ENCODE measurements at regions not wholly inside any gene's neighbourhood (a gene's known extent, or its start where the extent isn't known, plus 50 kb on each side); places are given as distances from the start of the nearest gene placed in this dataset.
"Not testable (repeated sequence)": the region's sequence is repeated elsewhere in the genome, so short reads cannot be mapped to it uniquely, and the experiment has no call there.

DNA sequence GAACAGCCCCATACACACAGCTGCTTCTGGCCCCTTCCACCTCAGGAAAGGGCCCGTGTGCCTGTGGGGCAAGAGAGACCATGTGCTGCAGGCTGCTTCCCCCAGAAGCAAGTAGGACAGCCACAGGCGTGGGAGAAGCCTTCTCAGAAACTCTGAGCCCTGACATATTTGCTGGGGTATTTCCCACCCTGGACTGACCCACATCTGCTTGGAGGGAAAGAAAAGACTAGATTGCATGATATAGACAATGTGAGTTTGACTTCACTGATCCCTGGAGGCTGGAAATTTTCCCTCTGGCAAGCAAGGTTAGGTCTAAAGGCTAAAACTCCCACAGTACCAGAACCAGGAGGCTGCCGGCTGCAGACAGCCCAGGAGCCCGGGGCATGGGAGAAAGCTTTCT is 213.3 kb upstream of the SSTR4 start:
- DNase-seq: no peak

DNA sequence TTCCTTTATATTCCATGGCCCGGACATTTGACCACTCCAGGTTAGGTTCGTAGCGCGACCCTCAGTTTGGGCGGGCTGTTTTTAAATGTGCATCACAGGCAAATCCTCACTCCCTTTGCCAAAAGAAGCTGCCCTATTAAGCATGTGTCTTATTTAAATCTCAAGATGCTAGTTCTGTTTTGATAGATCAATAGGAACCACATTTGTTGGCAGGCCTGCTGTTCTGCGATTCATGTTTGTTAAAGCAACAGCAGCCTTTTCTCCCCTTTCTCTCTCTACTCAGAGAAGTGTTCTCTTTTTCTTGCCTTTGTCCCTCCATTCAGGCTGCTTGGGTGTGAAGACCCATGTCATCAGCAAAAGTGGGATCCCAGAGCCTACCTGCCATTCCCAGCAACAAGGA is 212.0 kb upstream of the SSTR4 start:
- no peak for DNase-seq

DNA sequence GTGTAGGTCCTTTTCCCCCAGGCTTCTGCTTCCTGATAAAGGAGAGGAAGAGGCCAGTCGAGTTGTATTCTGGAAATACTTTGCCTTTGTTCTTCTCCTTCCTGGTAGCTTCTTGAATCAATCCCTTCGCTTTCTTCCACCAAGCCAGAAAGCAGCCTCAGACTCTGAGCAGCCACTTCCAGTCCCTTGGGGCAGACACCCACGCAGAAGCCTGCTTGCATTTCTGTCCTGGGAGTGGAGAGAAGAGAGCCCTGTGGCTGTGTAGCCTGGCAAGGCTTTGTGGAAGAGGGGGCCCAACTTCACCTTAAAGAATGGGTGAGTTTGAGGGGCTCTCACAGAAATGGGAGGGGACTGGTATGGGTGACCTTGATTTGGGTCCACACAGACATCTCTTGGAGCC is 211.0 kb upstream of the SSTR4 start:
- DNase-seq: no peak

DNA sequence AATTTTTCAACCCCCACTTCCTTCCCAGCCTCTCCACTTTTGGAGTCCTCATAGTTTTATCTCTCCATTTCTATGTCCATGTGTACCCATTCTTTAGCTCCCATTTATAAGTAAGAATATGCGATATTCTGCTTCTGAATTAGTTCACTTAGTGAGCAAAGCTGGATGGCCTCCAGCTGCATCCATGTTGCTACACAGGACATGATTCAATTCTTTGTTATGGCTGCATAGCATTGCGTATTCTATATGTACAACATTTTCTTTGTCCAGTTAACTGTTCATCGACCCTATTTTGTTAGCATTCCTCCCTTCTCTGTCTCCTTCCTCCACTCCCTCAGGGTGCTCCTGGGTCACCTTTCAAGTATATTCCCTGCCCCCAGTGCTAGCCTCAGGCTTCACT is 210.0 kb upstream of the SSTR4 start:
- DNase-seq: no peak

DNA sequence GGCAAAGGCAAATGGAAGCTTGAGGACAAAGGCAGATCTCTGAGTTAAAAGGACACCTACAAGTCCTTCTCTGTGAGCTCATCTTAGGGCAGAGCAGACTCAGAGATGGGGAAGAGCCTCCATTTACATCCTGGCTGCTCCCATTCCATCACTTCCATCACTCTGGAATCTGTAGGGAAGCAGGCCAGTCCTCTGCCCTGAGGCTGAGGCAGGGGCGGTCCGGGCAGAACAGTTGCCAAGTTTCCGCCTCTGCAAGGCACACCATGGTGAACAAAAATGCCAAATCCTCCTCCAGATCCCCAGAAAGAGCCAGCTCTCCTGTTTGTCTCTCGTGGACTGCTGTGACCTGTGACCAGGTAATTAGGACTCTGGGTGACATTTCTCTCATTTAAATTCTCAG is 209.6 kb upstream of the SSTR4 start:
- no peak for DNase-seq

DNA sequence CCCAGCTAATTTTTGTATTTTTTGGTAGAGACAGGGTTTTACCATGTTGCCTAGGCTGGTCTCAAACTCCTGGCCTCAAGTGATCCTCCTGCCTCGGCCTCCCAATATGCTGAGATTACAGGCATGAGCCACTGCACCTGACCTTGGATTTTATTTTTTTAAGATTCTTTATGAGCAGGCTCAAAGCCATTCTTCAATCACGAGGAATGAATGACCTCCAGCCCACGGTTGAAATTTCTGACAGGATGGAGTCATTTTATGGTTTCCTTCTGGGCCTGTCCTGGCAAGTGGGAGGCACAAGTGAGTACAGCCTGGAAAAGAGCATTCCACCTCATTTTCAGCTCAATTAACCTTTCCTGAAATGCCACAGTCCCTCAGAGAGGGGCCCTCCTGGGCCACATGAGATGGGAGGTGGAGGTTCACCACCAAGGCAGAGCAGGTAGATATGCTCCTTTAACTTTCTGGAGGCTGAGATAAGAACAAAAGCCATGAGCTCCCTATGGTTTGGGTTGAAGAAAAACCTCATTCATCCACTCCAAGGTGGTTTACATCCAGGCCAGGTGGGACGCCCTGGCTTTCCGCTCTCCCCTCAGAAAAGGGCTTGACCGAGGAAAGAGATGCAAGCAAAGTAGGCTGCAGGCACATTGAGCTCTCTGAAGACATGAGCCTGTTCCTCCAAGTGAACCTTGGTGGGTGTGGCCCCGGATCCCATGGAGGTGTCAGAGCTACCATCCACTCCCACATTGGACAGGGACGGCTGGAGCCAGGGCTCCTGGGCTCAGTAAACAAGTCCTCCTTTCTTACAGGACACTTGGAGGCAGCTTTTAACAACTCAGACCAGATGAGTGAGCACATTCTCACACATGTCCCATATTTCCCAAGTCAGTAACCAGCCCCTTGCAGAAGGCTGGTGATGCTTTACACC is 208.5 kb upstream of the SSTR4 start:
- DNase-seq: no peak

DNA sequence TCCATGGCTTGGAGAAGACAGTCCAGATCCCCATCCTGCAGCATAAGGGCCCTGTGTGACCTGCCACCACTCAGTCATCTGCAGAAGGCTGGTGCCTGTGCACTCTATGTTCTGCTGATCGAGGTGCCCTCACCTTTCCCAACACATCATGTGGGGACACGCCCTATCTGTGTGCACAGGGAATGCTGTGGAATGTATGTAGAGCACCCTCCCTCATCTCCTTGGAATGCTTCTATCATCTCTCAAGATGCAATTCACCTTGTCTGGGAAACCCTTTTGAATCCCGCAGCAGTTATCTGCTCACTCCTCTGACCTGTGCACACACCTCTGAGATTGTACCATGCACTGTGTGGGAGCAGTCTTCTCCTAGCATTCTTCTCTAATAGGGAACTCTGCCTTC is 207.2 kb upstream of the SSTR4 start:
- DNase-seq: no peak

DNA sequence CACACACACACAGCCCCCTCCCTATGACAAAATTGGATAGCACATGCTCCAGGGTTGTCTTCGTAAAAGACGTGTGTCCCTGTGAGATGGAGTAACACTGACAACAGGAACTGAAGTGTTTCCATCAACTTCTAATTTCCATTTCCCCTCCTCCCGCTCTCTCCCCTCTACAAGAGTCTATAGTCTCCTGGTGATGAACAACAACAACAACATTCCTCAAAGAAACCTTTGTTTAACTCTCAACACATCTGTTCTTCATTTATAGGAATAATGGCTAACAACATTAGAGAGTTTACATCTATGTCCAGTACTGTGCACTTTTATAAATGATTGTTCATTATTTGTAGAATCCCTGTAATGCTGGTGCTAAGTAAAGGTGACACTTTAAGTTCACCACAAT is 205.8 kb upstream of the SSTR4 start:
- no peak for DNase-seq

DNA sequence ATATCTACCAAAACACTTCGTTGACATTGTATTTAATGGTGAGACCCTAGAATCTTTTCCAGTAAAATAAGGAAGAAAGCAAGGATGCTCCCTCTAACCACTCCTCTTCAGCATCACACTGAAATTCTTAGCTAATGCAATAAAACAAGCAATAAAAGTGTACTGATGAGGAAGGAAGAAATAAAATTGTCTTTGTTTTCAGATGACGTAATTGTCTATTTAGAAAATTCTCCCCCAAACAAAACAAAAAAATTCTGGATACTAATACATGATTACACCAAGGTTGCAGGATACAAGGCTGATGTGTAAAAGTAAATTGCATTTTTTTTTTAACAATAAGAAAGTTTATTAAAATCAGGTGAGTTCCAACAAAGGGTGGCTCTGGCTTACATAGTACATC is 205.0 kb upstream of the SSTR4 start:
- no peak for DNase-seq

DNA sequence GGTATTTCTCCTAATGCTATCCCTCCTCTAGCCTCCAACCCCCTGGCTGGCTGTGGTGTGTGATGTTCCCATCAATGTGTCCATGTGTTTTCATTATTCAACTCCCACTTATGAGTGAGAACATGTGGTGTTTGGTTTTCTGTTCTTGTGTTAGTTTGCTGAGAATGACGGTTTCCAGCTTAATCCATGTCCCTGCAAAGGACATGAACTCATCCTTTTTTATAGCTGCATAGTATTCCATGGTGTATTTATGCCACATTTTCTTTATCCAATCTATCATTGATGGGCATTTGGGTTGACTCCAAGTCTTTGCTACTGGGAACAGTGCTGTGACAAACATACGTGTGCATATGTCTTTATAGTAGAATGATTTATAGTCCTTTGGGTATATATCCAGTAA is 204.4 kb upstream of the SSTR4 start:
- not testable (repeated sequence) for DNase-seq

DNA sequence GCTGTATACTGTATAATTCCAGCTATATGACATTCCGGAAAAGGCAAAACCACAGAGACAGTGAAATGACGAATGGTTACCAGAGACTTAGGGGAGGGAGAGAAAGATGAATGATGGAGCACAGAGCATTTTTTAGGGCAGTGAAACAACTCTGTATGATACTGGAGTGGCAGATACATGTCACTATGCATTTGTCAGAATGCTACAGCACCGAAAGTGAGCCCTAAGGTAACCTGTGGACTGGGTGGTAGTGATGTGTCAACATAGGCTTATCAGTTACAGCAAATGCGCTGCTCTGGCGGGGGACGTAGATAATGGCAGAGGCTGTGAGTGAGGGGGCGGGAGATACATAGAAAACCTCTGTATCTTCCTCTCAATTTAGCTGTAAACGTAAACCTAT is 201.3 kb upstream of the SSTR4 start:
- no peak for DNase-seq

DNA sequence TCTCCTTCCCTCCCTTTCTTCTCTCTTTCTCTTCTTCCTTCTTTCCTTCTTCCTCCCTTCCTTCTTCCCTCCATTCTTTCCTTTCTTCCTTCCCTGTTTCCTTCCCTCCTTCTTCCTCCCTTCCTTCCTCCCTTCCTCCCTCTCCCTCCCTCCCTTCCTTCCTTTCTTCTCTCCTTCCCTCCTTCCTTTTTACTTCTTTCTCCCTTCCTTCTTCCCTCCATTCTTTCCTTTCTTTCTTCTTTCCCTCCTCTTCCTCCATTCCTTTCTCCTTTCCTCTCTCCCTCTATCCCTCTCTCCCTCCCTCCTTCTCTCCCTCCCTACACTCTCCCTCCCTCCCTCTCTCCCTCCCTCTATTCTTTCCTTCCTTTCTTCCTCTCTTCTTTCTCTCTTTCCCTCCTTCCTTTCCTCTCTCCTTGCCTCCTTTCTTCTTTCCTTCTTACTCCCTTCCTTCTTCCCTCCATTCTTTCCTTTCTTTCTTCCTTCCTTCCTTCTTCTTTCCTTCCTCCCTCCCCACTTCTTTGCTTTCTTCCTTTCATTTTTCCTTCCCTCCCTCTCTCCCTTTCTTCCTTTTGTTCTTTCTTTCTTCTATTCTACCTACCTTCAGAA is 200.4 kb upstream of the SSTR4 start:
- no peak for DNase-seq

DNA sequence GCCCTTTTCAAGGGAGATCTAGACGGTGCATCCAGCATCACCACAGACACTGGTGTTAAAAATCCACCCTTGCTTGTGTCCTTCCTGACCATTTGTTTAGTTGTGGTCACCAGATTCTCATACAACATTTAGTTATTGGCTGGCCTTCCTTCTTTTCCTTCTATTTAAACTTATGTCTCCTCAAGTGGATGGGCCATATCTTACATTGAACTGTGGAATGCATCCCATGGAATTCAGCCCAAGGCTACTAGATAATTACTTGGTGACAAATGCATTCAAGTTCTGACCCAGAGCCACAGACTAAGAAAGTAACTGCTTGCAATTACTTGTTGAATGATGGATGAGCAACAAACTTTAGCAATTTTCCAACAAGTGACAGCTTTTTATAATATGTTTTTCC is 198.9 kb upstream of the SSTR4 start:
- DNase-seq: no peak

DNA sequence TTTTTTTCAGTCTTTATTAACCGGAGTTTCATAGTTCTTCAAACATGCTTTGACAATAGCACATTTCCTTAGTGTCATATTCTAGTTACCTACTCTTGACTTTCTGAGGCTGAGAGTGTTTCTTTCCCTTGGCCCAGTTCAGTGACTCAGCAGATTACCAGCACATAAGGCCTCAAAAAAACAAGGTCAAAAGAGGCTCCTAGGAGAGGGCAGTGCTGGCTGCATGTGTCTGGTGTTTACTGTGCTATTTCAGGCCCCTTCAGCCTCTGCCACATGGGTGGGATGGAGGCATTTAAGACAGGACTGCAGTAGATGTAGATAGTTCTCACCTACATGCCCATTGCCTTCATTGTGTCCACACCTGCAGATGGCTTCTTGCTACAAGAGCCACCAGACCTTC is 198.2 kb upstream of the SSTR4 start:
- no peak for DNase-seq

DNA sequence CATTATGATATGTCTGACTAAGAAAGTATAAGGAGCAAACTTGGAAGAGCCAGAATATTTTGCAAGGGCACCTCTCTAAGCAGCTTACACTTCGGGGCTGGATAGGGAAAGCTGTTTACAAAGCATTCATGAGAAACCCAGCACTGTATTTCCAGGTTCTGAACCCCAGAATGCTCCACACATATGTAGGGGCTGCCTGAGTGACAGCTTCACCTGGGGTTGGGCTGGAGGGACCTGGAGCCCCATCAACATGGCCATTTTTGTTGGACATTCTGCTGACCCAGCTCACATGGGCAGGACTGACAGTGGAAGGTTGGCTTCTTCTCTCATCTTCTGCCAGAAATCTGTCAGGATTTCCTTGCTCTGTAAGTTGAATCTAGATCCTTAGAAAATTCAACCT is 197.1 kb upstream of the SSTR4 start:
- no peak for DNase-seq

DNA sequence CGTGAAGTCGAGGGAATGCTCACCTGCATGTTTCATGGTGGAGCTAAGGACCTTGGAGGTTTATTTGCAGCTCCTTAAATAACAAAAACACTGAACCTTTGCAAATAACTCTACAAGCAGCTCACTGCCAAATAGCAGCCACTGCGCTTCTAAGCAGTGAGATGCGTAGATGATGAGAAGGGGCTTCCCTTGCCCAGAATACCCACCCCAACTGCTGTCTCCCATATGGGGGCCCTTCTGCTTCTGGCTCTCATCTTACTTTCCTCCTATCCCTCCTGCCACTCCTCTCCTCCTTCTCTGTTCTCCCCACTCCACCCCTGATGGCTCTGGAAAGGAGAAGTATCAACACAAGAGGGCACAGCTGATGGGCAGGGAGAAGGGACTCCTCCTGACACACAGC is 193.3 kb upstream of the SSTR4 start:
- no peak for DNase-seq

DNA sequence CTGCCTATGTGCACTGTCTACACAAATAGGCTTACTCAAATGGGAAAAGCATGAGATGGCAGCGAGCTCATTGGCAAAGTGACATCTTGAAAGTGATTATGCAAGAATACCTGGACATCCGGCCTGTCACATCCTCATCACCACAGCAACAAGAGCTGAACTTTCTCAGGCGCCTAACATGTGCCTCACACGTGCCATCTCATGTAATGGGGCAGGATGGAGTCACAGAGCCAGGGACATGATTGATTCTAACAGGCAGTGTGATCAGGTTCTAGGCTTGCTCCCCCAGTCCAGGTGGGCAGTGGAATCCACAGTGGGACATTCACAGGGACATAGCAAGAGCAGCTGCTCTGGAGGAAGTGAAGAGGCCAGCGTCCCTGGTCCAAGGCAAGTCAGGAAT is 192.3 kb upstream of the SSTR4 start:
- DNase-seq: no peak

DNA sequence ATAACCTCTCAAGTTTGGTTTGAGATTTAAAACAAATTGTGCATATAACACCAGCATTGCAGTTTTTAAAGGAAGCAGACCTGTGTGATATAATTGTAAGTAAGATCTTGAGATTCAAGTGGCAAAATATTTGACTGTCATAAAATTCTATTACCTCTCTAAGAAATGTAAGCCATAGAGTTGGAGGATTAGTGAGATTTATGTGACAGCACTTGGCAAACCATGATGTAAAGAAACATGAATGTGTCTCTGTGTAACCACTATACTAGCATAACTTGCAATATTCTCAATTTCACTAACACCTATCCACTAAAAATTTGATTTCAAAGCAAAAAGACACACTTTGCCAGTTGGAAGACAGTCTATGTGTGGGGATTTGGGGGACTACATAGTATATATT is 190.2 kb upstream of the SSTR4 start:
- DNase-seq: no peak

DNA sequence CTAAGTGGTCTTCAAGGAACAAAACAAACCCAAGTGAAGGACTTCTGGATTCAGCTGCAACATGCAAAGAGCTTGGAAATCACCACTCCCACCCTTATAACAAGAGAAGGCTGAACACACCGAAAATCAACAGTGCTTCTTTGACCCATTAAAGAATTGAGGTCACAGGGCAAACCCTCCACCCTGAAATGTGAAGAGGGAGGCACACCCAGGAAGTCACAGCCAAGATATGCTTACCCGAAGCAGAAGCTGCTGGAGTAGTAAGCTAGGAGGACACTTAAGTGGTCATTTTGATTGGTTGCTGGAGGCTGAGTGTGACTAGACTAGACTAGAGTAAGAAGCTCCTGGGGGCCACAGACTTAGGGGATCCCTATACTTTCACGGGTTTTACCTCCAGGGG is 188.2 kb upstream of the SSTR4 start:
- DNase-seq: no peak

DNA sequence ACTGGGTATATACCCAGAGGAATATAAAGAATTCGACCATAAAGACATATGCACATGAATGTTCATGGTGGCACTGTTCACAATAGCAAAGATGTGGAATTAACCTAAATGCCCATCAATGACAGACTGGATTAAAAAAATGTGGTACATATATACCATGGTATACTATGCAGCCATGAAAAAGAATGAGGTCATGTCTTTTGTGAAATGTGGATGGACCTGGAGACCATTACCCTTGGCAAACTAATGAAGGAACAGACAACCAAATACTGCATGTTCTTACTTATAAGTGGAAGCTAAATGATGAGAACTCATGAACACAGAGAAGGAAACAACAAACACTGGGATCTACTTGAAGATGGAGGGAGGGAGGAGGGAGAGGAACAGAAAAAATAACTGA is 186.7 kb upstream of the SSTR4 start:
- DNase-seq: no peak

DNA sequence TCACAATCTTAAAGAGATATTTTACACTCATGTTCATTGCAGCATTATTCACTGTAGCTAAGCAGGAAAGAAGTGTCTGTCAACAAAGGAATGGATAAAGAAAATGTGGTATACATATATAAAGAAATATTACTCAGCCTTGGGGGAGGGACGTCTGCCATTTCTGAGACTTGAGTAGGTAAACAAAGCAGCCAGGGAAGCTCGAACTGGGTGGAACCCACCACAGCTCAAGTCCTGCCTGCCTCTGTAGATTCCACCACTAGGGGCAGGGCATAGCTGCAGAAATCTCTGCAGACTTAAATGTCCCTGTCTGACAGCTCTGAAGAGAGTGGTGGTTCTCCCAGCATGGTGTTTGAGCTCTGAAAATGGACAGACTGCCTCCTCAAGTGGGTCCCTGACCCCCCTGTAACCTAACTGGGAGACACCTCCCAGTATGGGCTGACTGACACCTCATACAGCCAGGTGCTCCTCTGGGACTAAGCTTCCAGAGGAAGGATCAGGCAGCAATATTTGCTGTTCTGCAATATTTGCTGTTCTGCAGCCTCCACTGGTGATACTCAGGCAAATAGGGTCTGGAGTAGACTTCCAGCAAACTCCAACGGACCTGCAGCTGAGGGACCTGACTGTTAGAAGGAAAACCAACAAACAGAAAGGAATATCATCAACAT is 183.3 kb upstream of the SSTR4 start:
- not testable (repeated sequence) for DNase-seq

DNA sequence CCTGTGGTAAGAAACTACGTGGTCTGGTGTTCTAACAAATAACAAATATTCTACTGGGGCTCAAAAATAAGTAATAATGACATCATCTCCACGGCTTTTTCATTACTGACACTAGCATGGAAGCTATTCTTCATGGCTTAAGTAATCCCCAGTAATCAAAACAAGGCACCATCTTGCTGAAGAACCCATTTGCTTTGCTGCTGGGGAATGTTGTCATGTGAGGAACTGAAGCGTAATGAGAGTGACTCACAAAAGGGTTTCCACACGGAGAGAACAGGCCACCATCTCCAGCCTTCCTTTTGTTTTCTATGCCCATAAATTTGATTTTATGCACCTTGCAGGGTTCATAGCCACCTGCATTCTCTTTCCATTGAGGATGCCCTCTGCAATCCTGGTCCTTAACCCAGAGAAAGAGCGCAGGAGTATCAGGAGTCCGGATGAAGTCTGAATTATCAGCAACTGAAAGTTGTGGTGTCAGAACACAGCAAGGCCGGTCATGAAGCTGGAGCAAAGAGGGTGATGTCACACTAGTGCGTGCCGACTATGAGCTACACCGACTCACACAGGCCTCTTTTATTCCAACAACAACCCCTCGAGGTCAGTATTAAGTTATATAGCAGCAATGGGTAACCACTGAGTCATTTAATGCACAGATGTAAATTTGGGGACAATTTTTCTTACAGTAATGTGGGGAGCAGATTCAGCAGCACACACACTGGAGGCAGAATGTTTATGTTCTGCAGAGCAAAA is 173.7 kb upstream of the SSTR4 start:
- no peak for DNase-seq

DNA sequence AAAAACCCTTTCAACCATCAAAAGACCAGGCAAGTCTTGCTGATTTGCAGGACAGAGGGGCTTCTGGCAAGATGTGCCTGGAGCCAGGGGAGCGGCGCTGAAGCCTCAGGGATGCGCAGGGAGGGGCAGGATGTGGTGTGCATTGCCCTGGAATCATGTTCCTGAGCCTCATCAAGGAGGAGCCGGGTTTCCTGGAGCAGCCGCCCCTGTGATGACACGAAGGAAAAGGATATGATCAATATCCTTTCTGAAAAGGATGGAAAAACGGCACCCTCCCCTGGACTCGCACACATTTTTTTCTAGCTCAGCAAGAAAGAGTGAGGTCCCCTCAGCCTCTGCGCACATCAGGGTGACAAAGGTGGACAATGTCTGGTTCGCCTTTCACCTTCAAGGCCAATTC is 173.1 kb upstream of the SSTR4 start:
- no peak for DNase-seq
